Retinal pigment epithelial cell (primary cell): ENCODE measurements at regions not wholly inside any gene's neighbourhood (a gene's known extent, or its start where the extent isn't known, plus 50 kb on each side); places are given as distances from the start of the nearest gene placed in this dataset.

Source experiments
- DNase-seq: peaks from one replicate; pipeline ENCODE4 v3.0.0-alpha.2; 2010; ENCODE audit warnings: low read depth
- H3K4me3 ChIP-seq: 2 replicates; pipeline ENCODE4 v1.5.1; 2011; ENCODE audit warnings: mild to moderate bottlenecking, low read length, control low read depth, moderate library complexity
- CTCF ChIP-seq: conservative IDR thresholded peaks from 2 replicates; pipeline ENCODE4 v1.5.1; 2011; ENCODE audit warnings: low read depth, low read length, control low read depth, inconsistent platforms

GRCh38 chr4:17332478-17332877 is 179.4 kb downstream of the QDPR start:
- TF ChIP-seq CTCF: no peak
- no peak for DNase-seq
- H3K4me3 ChIP-seq: no peak overlapping the region

DNA sequence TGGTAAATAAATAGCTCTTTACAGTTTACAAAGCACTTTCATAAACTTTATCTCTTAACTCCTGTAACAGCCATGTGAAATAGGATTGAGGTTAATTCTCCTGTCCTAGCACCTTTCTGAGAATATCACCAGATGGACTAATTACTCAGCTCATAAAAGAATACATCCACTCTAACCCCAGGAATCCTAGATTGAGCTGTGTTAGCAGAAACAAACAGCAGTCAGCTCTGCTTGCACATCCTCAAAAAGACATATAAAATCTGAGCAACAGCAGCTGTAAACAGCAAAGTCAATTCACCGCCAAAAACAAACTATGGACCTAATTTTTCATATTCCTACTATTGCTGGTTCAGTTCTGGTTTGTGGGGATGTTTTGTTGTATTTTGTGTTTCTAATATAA is 182.8 kb downstream of the QDPR start:
- TF ChIP-seq CTCF: no peak
- DNase-seq: no peak
- no peak overlapping the region for H3K4me3 ChIP-seq

GRCh38 chr4:17328141-17328815 is 183.6 kb downstream of the QDPR start:
- DNase-seq: no peak
- H3K4me3 ChIP-seq: no peak overlapping the region
- TF ChIP-seq CTCF: no peak

DNA sequence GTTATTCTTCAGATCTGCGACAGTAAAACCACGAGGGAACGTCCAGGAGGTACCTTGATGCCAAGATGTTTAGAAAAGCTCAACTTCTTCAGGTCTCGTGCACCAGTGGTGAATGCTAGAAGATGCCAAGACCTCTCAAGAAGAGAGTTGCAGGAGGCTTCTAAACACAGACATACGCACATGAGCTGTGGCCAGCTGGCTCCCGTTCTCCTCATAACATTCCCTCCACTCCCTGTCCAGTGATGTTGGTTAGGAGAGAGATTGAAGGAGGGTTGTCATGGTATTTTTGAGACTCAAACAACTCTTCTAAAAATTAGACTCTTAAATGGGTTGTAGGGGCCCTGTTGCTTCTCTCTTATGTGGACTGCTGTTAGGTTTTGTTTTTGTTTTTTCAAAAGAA is 184.3 kb downstream of the QDPR start:
- no peak for TF ChIP-seq CTCF
- H3K4me3 ChIP-seq: no peak overlapping the region
- DNase-seq: no peak

- H3K4me3 ChIP-seq: no peak overlapping the region
- no peak for TF ChIP-seq CTCF
- DNase-seq: no peak
These were observed 185.1 kb downstream of the QDPR start for GRCh38 chr4:17326756-17327155.

DNA sequence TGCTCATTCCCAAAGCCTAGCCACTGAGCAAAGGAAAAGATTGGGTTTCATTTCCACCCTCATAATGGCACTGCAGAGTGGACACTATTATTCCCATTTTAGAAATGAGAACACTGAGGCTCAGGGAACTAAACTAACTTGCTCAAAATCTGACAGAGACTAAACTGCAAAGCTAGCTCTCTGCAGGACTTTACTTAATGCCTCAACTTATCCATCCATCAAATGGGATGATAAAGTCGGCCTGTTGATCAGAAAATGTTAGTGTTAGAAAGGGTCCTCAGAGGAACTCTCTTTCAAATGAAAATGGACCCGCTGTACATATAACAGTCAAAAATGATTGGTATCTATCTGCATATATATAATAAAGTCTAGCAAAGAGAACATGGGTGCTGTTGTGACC is 186.8 kb downstream of the QDPR start:
- H3K4me3 ChIP-seq: no peak overlapping the region
- no peak for TF ChIP-seq CTCF
- no peak for DNase-seq

GRCh38 chr4:17324386-17324830 is 187.5 kb downstream of the QDPR start:
- peak; percentile 66 for TF ChIP-seq CTCF
- no peak overlapping the region for H3K4me3 ChIP-seq
- peak; percentile 10 for DNase-seq
